ENCODE measurements at regions not wholly inside any gene's neighbourhood (a gene's known extent, or its start where the extent isn't known, plus 50 kb on each side); places are given as distances from the start of the nearest gene placed in this dataset.

- no peak overlapping the region for H3K4me3 ChIP-seq (ENCODE audit: low read depth, low read length)
- no peak for DNase-seq (ENCODE audit: low read depth)
- TF ChIP-seq CTCF (conservative IDR thresholded peaks at IDR 0.05; ENCODE audit: low read depth, low read length): no peak
Observed at GRCh38 chr10:131776496-131776895, 124.3 kb upstream of the PPP2R2D start.

- TF ChIP-seq CTCF (conservative IDR thresholded peaks at IDR 0.05; ENCODE audit: low read depth, low read length): no peak
- no peak overlapping the region for H3K4me3 ChIP-seq (ENCODE audit: low read depth, low read length)
- DNase-seq (ENCODE audit: low read depth): no peak
Observed at GRCh38 chr10:131777162-131777561, 123.6 kb upstream of the PPP2R2D start.

- no peak for TF ChIP-seq CTCF (conservative IDR thresholded peaks at IDR 0.05; ENCODE audit: low read depth, low read length)
- DNase-seq (ENCODE audit: low read depth): no peak
- no peak overlapping the region for H3K4me3 ChIP-seq (ENCODE audit: low read depth, low read length)
Observed at GRCh38 chr10:131777921-131778320, 122.9 kb upstream of the PPP2R2D start.

GRCh38 chr10:131778385-131778784 is 122.4 kb upstream of the PPP2R2D start:
- TF ChIP-seq CTCF (conservative IDR thresholded peaks at IDR 0.05; ENCODE audit: low read depth, low read length): no peak
- DNase-seq (ENCODE audit: low read depth): no peak
- H3K4me3 ChIP-seq (ENCODE audit: low read depth, low read length): no peak overlapping the region

GRCh38 chr10:131778842-131779241 is 122.0 kb upstream of the PPP2R2D start:
- TF ChIP-seq CTCF (conservative IDR thresholded peaks at IDR 0.05; ENCODE audit: low read depth, low read length): no peak
- DNase-seq (ENCODE audit: low read depth): no peak

GRCh38 chr10:131779661-131780394 is 121.0 kb upstream of the PPP2R2D start:
- no peak for TF ChIP-seq CTCF (conservative IDR thresholded peaks at IDR 0.05; ENCODE audit: low read depth, low read length)
- H3K4me3 ChIP-seq (ENCODE audit: low read depth, low read length): no peak overlapping the region
- DNase-seq (ENCODE audit: low read depth): no peak

More at GRCh38 chr10:131778842-131779241, 122.0 kb upstream of the PPP2R2D start:
- H3K4me3 ChIP-seq (ENCODE audit: low read depth, low read length): no peak overlapping the region

- no peak overlapping the region for H3K4me3 ChIP-seq (ENCODE audit: low read depth, low read length)
- no peak for DNase-seq (ENCODE audit: low read depth)
Observed at GRCh38 chr10:131781076-131781475, 119.7 kb upstream of the PPP2R2D start.

More at GRCh38 chr10:131781076-131781475, 119.7 kb upstream of the PPP2R2D start:
- no peak for TF ChIP-seq CTCF (conservative IDR thresholded peaks at IDR 0.05; ENCODE audit: low read depth, low read length)

Data from epithelial cell of proximal tubule (primary cell).